DND-41 (cell line): ENCODE measurements at regions not wholly inside any gene's neighbourhood (a gene's known extent, or its start where the extent isn't known, plus 50 kb on each side); places are given as distances from the start of the nearest gene placed in this dataset.

Source experiments
- ATAC-seq: fragments of 200-7000 bp; cut with Tn5 transposase; 3 replicates; pipeline ENCODE4 v1.9.1; 2021; ENCODE audit warnings: low read depth; ENCODE audit not compliant: insufficient read depth
- DNase-seq: peaks from one replicate; pipeline ENCODE4 v3.0.0-alpha.2; 2020
- H2AFZ ChIP-seq: 2 replicates; pipeline ENCODE4 v1.6.0; 2012; ENCODE audit warnings: low read depth, low read length
- H3K27ac ChIP-seq: 2 replicates; pipeline ENCODE4 v1.5.1; 2012; ENCODE audit warnings: low read length, inconsistent platforms
- H3K27me3 ChIP-seq: fragments of 200-600 bp; sonication (generic); 2 replicates; pipeline ENCODE4 v1.6.0; 2012; ENCODE audit warnings: low read length, mild to moderate bottlenecking, inconsistent platforms; ENCODE audit not compliant: insufficient read depth, poor library complexity
- H3K36me3 ChIP-seq: 2 replicates; pipeline ENCODE4 v1.5.1; 2012; ENCODE audit warnings: low read length, inconsistent platforms; ENCODE audit not compliant: insufficient read depth
- H3K4me1 ChIP-seq: 2 replicates; pipeline ENCODE4 v1.5.1; 2012; ENCODE audit warnings: mild to moderate bottlenecking, low read length; ENCODE audit not compliant: insufficient read depth
- H3K4me2 ChIP-seq: 2 replicates; pipeline ENCODE4 v1.6.0; 2012; ENCODE audit warnings: mild to moderate bottlenecking, moderate library complexity, low read length, inconsistent platforms; ENCODE audit not compliant: insufficient read depth
- H3K4me3 ChIP-seq, 2 experiments: fragments of 200-600 bp in 1 of 2; shearing (Covaris generic) in 1 of 2; 2 replicates each; pipeline ENCODE4 v1.5.1; 2012 to 2016; ENCODE audit warnings: inconsistent platforms in 2 of 2, low read length in 2 of 2, mild to moderate bottlenecking in 2 of 2, low read depth in 1 of 2, moderate library complexity in 1 of 2
- H3K79me2 ChIP-seq: 2 replicates; pipeline ENCODE4 v1.6.0; 2012; ENCODE audit warnings: low read length, inconsistent platforms; ENCODE audit not compliant: insufficient read depth
- H3K9ac ChIP-seq: 2 replicates; pipeline ENCODE4 v1.6.0; 2012; ENCODE audit warnings: low read depth, mild to moderate bottlenecking, inconsistent platforms, low read length, moderate library complexity
- H3K9me3 ChIP-seq: 2 replicates; pipeline ENCODE4 v1.5.1; 2012; ENCODE audit warnings: low read length, moderate library complexity, mild to moderate bottlenecking, inconsistent platforms; ENCODE audit not compliant: insufficient read depth, severe bottlenecking
- H4K20me1 ChIP-seq: 2 replicates; pipeline ENCODE4 v1.6.0; 2012; ENCODE audit warnings: low read length; ENCODE audit not compliant: insufficient read depth
- EZH2 ChIP-seq: IDR thresholded peaks from 3 replicates; pipeline ENCODE4 v1.6.1; 2012; ENCODE audit warnings: borderline replicate concordance, low read depth, mild to moderate bottlenecking, moderate library complexity, low read length, inconsistent platforms; ENCODE audit not compliant: severe bottlenecking
- TF ChIP-seq, protein P1 (sequence below): IDR thresholded peaks from 2 replicates; pipeline ENCODE4 v1.5.1; 2012; ENCODE audit warnings: borderline replicate concordance, low read length, moderate library complexity, mild to moderate bottlenecking; ENCODE audit not compliant: poor library complexity, severe bottlenecking; ENCODE audit errors: extremely low read depth

DNA sequence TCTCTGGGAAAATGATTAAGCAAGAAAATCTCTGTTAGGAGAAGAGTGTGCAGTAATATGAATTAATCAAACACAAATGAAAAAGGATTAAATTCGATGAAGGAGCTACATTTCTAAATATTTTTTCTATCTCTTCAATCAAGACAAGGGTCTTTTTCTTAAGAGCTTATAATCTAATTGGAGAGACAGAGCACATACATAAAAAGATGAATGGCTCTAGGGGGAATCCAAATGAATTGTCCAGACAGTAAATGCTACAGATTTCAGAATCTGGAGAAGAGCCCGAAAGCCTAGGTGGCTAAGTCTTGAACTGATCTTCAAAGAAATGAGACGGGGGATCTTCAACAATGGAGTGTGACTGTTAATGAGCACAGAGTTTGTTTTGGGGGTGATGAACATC, 723.6 kb downstream of the UTRN start:
- Histone ChIP-seq H3K79me2 (no peaks in the 10 kb centered on the region), H4K20me1 (no peaks in the 10 kb centered on the region), H3K27ac (no peak overlapping the region), H3K9ac (no peak overlapping the region), H3K4me3 (no peak overlapping the region), H2AFZ (no peak overlapping the region), H3K4me1 (no peaks in the 10 kb centered on the region), H3K9me3 (no peaks in the 10 kb centered on the region), H3K4me2 (no peak overlapping the region), H3K36me3 (no peaks in the 10 kb centered on the region), H3K27me3 (peaks cover 4% of the 10 kb centered on the region)
- TF ChIP-seq EZH2 = no peak
- TF ChIP-seq, protein P1, sequence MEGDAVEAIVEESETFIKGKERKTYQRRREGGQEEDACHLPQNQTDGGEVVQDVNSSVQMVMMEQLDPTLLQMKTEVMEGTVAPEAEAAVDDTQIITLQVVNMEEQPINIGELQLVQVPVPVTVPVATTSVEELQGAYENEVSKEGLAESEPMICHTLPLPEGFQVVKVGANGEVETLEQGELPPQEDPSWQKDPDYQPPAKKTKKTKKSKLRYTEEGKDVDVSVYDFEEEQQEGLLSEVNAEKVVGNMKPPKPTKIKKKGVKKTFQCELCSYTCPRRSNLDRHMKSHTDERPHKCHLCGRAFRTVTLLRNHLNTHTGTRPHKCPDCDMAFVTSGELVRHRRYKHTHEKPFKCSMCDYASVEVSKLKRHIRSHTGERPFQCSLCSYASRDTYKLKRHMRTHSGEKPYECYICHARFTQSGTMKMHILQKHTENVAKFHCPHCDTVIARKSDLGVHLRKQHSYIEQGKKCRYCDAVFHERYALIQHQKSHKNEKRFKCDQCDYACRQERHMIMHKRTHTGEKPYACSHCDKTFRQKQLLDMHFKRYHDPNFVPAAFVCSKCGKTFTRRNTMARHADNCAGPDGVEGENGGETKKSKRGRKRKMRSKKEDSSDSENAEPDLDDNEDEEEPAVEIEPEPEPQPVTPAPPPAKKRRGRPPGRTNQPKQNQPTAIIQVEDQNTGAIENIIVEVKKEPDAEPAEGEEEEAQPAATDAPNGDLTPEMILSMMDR = no peak
- no peak for ATAC-seq
- DNase-seq = no peak

DNA sequence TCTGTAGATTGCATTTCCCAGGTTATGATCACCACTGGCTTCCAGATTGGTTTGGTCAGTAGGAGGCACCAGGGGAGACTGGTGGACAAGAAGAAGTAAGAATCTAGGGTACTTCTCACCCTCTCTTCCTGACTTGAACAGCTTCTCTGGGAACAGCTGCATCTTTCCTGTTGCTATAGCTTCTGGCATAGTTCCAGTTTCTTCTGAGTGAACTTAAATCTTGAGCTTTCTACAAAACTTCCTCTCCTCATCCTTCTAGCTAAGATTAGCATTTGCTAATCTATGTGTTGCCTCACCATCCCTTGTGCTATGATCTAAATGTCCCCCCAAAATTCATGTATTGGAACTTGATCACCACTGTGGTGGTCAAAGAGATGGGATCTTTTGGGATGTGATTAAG, 724.6 kb downstream of the UTRN start:
- Histone ChIP-seq H3K36me3 (no peaks in the 10 kb centered on the region), H3K4me3 (no peak overlapping the region), H3K27me3 (peaks cover 4% of the 10 kb centered on the region), H3K79me2 (no peaks in the 10 kb centered on the region), H3K4me1 (no peaks in the 10 kb centered on the region), H3K9me3 (no peaks in the 10 kb centered on the region), H3K9ac (no peak overlapping the region), H2AFZ (no peak overlapping the region), H3K27ac (no peak overlapping the region), H3K4me2 (no peak overlapping the region), H4K20me1 (no peaks in the 10 kb centered on the region)
- TF ChIP-seq EZH2 = no peak
- TF ChIP-seq, protein P1 = no peak
- DNase-seq (no peak), ATAC-seq (no peak)

DNA sequence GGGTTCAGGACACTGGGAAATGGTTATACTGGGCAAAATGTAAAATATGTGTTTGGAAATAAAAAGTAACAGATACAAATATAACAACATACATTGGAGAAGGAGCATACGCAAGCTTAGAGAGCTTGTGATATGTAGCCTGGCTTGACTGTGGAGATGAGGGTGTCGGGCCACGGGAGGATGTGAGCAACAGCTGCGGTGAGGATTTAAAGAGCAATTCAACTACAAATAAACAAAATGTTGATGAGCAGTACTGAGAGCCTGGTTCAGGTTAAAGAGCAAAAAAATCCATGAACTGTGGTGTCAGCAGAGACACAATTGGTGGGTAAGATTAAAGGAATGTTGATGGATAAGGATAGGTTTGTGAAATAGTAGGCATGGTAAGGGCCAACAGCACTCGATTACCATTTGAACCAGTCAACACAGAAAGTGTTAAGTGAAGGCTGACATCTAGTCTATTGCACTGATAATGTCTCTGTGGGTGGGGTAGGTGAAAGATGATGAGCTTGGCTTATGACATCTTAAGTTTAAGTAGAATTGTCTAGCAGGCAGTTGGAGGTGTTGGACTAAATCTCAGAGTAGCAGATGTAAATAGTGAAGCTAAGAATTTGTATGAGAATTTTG, 723.2 kb downstream of the EPM2A start:
- Histone ChIP-seq H3K4me1 (no peaks in the 10 kb centered on the region), H3K36me3 (no peaks in the 10 kb centered on the region), H3K27me3 (peaks cover under 1% of the 10 kb centered on the region), H3K9ac (no peak overlapping the region), H3K9me3 (no peaks in the 10 kb centered on the region), H2AFZ (no peak overlapping the region), H3K79me2 (no peaks in the 10 kb centered on the region), H3K27ac (no peak overlapping the region), H4K20me1 (no peaks in the 10 kb centered on the region), H3K4me3 (no peak overlapping the region), H3K4me2 (no peak overlapping the region)
- no peak for TF ChIP-seq EZH2
- no peak for ATAC-seq
- DNase-seq = no peak

GRCh38 chr6:145015739-145016558, 719.4 kb downstream of the EPM2A start:
- TF ChIP-seq EZH2 = no peak
- TF ChIP-seq, protein P1 = no peak
- no peak overlapping the region for H3K4me3 ChIP-seq
- H2AFZ ChIP-seq = no peak overlapping the region
- no peaks in the 10 kb centered on the region for H3K4me1 ChIP-seq
- DNase-seq (no peak), ATAC-seq (no peak)
- H3K9me3 ChIP-seq = no peaks in the 10 kb centered on the region
- H3K27ac ChIP-seq = no peak overlapping the region
- no peak overlapping the region for H3K9ac ChIP-seq
- no peak overlapping the region for H3K4me2 ChIP-seq
- no peaks in the 10 kb centered on the region for H4K20me1 ChIP-seq
- H3K79me2 ChIP-seq = no peaks in the 10 kb centered on the region
- H3K36me3 ChIP-seq = no peaks in the 10 kb centered on the region
- H3K27me3 ChIP-seq = peaks cover under 1% of the 10 kb centered on the region
